ENCODE measurements at regions not wholly inside any gene's neighbourhood (a gene's known extent, or its start where the extent isn't known, plus 50 kb on each side); places are given as distances from the start of the nearest gene placed in this dataset.

GRCh38 chr10:36765782-36766414, 359.5 kb upstream of the ANKRD30A start:
- Histone ChIP-seq H4K8ac (ENCODE audit: low read depth in 2 of 2, low read length in 2 of 2) (no peak overlapping the region), H3K27ac (ENCODE audit: insufficient read depth, low read length) (no peak overlapping the region), H3K18ac (ENCODE audit: low read depth, low read length) (no peak overlapping the region), H3K4me2 (ENCODE audit: low read depth, low read length) (no peak overlapping the region), H2BK15ac (ENCODE audit: low read depth, low read length) (no peak overlapping the region), H3K79me1 (ENCODE audit: low read depth in 1 of 2, low read length in 2 of 2) (no peaks in the 10 kb centered on the region), H3K14ac (replicated peaks; ENCODE audit: low read depth, low read length) (no peak overlapping the region), H2BK5ac (ENCODE audit: low read depth, low read length, poor library complexity, severe bottlenecking) (no peak overlapping the region), H3K23ac (ENCODE audit: low read depth, low read length) (no peak overlapping the region), H2AFZ (replicated peaks; ENCODE audit: low read length, poor library complexity) (no peak overlapping the region), H3K4ac (ENCODE audit: low read depth, low read length) (no peak overlapping the region), H2BK20ac (ENCODE audit: low read depth, low read length) (no peak overlapping the region), H3K4me3 (ENCODE audit: insufficient read depth, low read depth, low read length) (no peak overlapping the region), H3K56ac (ENCODE audit: extremely low read depth, insufficient read depth, low read length) (no peak overlapping the region), H4K5ac (ENCODE audit: low read depth, low read length) (no peak overlapping the region), H3K36me3 (ENCODE audit: control insufficient read depth, insufficient read depth, low read length) (no peaks in the 10 kb centered on the region), H3K9ac (ENCODE audit: low read depth, low read length) (no peak overlapping the region), H2AK5ac (ENCODE audit: low read depth, low read length) (no peak overlapping the region), H2BK120ac (ENCODE audit: low read depth, low read length) (no peak overlapping the region), H3K9me1 (ENCODE audit: insufficient read depth, low read length) (0 out of 2 replicates have a peak, but pooled peaks cover 2% of the 10 kb centered on the region), H2AK9ac (replicated peaks; ENCODE audit: low read depth, low read length, poor library complexity) (no peak overlapping the region), H4K20me1 (ENCODE audit: insufficient read depth, low read length) (no peaks in the 10 kb centered on the region), H3K27me3 (ENCODE audit: control insufficient read depth, insufficient read depth, low read length) (no peaks in the 10 kb centered on the region), H4K91ac (ENCODE audit: insufficient read depth, low read depth, low read length) (no peak overlapping the region), H3K4me1 (ENCODE audit: control insufficient read depth, insufficient read depth, low read length) (no peaks in the 10 kb centered on the region), H3K9me3 (ENCODE audit: control insufficient read depth, insufficient read depth, low read length) (no peaks in the 10 kb centered on the region)
- intact Hi-C loops (cut with micrococcal nuclease) = no loop called here
- in situ Hi-C loops (cut with MboI; ENCODE audit: low sequenced_read_pairs) = no loop called here
- dilution Hi-C loops (cut with HindIII; ENCODE audit: low sequenced_read_pairs, unreplicated experiment) = no loop called here
- ChIA-PET CTCF (no interaction called here), POLR2A (ENCODE audit: unreplicated experiment) (no interaction called here)
- DNase-seq (peak; percentile 53), ATAC-seq (ENCODE audit: low read depth) (peak; percentile 65)
- no CpG with 5 or more reads among the region's 2 CpGs for WGBS, 2 experiments (ENCODE audit: extremely low coverage in 2 of 2, insufficient read length in 1 of 2)
- BruUV-seq (replicated peaks) = no TSS peak
- no peak for TF ChIP-seq CTCF (conservative IDR thresholded peaks at IDR 0.05; ENCODE audit: low read depth, low read length)
- no peak for TF ChIP-seq RCOR1 (IDR thresholded peaks at IDR 0.05; ENCODE audit: insufficient replicate concordance, low read length)
- TF ChIP-seq POLR2A (IDR thresholded peaks at IDR 0.05; ENCODE audit: low read depth, low read length) = no peak
- TF ChIP-seq MXI1 (IDR thresholded peaks at IDR 0.05; ENCODE audit: borderline replicate concordance, low read depth, low read length) = no peak
- no peak for TF ChIP-seq SMC3 (IDR thresholded peaks at IDR 0.05; ENCODE audit: low read depth, low read length)
- no peak for TF ChIP-seq FOS (IDR thresholded peaks at IDR 0.05; ENCODE audit: low read depth, low read length)
- no peak for TF ChIP-seq CHD1 (IDR thresholded peaks at IDR 0.05; ENCODE audit: low read depth, low read length)
- TF ChIP-seq NFE2L2 (IDR thresholded peaks at IDR 0.05; ENCODE audit: low read depth, low read length) = no peak
- TF ChIP-seq, protein P1, sequence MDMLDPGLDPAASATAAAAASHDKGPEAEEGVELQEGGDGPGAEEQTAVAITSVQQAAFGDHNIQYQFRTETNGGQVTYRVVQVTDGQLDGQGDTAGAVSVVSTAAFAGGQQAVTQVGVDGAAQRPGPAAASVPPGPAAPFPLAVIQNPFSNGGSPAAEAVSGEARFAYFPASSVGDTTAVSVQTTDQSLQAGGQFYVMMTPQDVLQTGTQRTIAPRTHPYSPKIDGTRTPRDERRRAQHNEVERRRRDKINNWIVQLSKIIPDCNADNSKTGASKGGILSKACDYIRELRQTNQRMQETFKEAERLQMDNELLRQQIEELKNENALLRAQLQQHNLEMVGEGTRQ (IDR thresholded peaks at IDR 0.05; ENCODE audit: low read depth, low read length) = no peak
- TF ChIP-seq CEBPB (IDR thresholded peaks at IDR 0.05; ENCODE audit: low read depth, low read length) = no peak
- no peak for TF ChIP-seq RAD21 (IDR thresholded peaks at IDR 0.05; ENCODE audit: low read length)
- TF ChIP-seq, protein P2, sequence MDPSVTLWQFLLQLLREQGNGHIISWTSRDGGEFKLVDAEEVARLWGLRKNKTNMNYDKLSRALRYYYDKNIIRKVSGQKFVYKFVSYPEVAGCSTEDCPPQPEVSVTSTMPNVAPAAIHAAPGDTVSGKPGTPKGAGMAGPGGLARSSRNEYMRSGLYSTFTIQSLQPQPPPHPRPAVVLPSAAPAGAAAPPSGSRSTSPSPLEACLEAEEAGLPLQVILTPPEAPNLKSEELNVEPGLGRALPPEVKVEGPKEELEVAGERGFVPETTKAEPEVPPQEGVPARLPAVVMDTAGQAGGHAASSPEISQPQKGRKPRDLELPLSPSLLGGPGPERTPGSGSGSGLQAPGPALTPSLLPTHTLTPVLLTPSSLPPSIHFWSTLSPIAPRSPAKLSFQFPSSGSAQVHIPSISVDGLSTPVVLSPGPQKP (IDR thresholded peaks at IDR 0.05; ENCODE audit: borderline replicate concordance, low read depth, low read length) = no peak
- no peak for TF ChIP-seq MAZ (IDR thresholded peaks at IDR 0.05; ENCODE audit: borderline replicate concordance, low read depth, low read length)
- TF ChIP-seq RFX5 (IDR thresholded peaks at IDR 0.05; ENCODE audit: low read depth, low read length) = no peak
- no peak for TF ChIP-seq BHLHE40 (IDR thresholded peaks at IDR 0.05; ENCODE audit: low read depth, low read length)
- no peak for TF ChIP-seq MAFK (IDR thresholded peaks at IDR 0.05; ENCODE audit: low read depth, low read length)

All from IMR-90 (cell line).